PFSK-1 (cell line): ENCODE measurements at regions not wholly inside any gene's neighbourhood (a gene's known extent, or its start where the extent isn't known, plus 50 kb on each side); places are given as distances from the start of the nearest gene placed in this dataset.

Experiments
- FOXP2 ChIP-seq: optimal IDR thresholded peaks from 2 replicates; pipeline ENCODE3; 2011; ENCODE audit warnings: borderline replicate concordance, control low read depth, inconsistent platforms; ENCODE audit not compliant: insufficient read depth; ENCODE audit errors: extremely low read length, extremely low read depth
- POLR2AphosphoS5 ChIP-seq: IDR thresholded peaks from 2 replicates; pipeline ENCODE4 v1.6.1; 2012; ENCODE audit warnings: low read depth, mild to moderate bottlenecking, control low read depth, low read length, moderate library complexity
- REST ChIP-seq, 2 experiments: IDR thresholded peaks; 2 replicates each; pipeline versions ENCODE4 v1.6.1 to v1.8.0; 2011 to 2012; ENCODE audit warnings: low read depth in 2 of 2, low read length in 2 of 2, control low read depth in 1 of 2, inconsistent platforms in 1 of 2, mild to moderate bottlenecking in 1 of 2, moderate library complexity in 1 of 2; ENCODE audit not compliant: insufficient read depth in 1 of 2

- TF ChIP-seq REST (IDR thresholded peaks at IDR 0.05; ENCODE audit: insufficient read depth in 1 of 2, low read depth in 2 of 2, low read length in 2 of 2) (no peak), POLR2AphosphoS5 (no peak), FOXP2 (no peak)
Measured at GRCh38 chr21:20110368-20110767, 887.8 kb upstream of the NCAM2 start.
